Renal cortex interstitium (tissue), 11 donors: ENCODE measurements at regions not wholly inside any gene's neighbourhood (a gene's known extent, or its start where the extent isn't known, plus 50 kb on each side); places are given as distances from the start of the nearest gene placed in this dataset.
A peak's percentile ranks its signal among the peaks of the same experiment; 100 is the strongest.

ENCODE experiments used
- DNase-seq, 11 donors: peaks; one replicate each; pipeline ENCODE4 v3.0.0-alpha.2; 2013; ENCODE audit warnings: low read depth in 9 of 11, low spot score in 4 of 11; ENCODE audit errors: extremely low read depth in 1 of 11

- no peak for DNase-seq
These were observed 627.2 kb downstream of the ZIC1 start for GRCh38 chr3:148036331-148036876.

DNA sequence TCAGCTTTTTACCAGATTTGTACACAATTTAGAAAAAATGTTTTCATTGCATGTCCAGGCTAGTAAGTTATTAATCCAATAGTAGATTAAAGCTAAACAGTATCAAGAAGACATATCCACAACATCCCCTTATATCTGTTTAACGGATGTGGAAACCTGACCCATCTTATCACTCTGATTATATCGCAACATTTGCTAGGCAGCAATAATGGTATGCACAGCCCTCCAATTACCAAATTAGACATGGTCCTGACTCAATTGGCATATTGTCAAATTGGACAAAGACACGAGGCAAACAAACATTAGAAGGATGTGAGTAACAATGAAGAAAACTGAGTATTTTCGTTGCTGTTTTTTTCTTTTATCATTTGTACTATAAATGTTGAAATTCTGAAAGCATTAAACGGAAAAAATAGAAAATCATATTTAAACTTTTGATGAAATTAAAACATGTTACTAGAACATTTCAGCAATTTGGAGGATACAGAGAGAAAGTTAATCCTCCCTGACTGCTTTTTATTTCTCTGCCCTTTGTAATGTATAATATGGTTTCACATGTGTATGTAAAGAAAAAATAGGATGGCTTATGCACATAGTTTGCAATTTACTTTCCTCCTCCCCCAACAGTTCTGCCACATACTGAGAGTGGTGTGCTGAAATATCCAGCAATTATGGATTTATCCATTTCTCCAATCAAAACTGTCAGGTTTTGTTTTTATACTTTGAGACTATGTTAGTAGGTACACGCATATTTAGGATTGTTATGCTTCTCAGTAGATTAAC lies 633.7 kb downstream of the ZIC1 start:
- DNase-seq: no peak

GRCh38 chr3:148044151-148044550 lies 635.0 kb downstream of the ZIC1 start:
- peak in 2 of 11 donors; percentile 1 to 6 for DNase-seq

DNA sequence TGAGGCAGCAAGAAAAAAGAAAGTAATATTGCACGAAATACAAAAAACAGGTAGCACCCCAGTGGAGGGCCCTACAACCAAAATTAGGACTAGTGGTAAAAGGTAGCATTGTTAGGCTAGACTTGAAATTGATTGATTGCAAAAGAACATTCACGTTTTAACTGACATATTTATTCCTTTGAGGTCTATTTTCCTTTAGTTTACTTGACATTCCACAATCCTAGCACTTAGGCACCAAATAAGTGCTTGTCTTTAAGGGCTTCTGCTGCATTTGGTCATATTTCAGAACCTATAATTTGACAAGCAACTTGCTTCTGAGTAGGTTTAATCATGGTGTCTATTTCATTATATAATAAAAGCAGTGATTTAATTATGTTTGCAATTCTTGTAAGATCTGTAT lies 642.7 kb upstream of the AGTR1 start:
- no peak for DNase-seq

DNA sequence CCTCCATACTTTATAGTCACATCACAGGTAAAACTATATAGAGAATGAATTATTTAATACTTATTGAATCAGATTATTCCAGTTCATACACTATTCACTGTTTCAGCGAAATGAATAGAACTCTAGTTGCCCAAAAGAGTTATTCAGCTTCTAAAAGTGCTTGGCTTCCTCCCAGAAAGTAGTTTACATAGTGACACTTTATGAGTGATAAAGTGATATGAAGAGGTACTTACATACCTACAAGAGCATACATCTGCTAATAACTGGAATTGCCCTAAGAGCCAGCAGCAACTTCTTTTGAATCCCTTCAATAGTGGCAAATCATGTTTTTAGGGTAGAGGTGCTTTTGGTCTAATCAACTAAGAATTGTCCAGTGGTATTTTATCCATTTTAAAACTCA lies 635.1 kb upstream of the AGTR1 start:
- DNase-seq: no peak

GRCh38 chr3:148066802-148067201 lies 630.9 kb upstream of the AGTR1 start:
- DNase-seq: no peak

DNA sequence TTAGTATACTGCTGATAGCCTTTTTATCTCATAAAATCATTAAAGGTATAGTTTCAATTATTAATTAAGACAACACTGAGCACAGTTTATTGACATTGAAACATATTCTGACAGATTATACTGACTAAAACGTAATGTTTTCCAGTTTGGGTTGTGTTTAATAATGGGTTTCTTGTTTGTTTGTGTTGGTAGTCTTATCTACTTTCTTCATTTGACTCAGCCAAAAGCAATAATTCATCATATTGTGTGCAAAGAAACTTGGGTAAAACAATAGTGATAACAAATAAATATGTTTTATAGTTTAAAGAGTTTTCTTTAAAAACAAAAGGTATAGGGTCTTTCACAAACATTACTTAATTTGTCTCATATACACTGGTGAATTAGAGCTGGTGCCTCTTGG lies 629.2 kb upstream of the AGTR1 start:
- no peak for DNase-seq

- no peak for DNase-seq
These were observed 627.7 kb upstream of the AGTR1 start for GRCh38 chr3:148070041-148070440.

DNA sequence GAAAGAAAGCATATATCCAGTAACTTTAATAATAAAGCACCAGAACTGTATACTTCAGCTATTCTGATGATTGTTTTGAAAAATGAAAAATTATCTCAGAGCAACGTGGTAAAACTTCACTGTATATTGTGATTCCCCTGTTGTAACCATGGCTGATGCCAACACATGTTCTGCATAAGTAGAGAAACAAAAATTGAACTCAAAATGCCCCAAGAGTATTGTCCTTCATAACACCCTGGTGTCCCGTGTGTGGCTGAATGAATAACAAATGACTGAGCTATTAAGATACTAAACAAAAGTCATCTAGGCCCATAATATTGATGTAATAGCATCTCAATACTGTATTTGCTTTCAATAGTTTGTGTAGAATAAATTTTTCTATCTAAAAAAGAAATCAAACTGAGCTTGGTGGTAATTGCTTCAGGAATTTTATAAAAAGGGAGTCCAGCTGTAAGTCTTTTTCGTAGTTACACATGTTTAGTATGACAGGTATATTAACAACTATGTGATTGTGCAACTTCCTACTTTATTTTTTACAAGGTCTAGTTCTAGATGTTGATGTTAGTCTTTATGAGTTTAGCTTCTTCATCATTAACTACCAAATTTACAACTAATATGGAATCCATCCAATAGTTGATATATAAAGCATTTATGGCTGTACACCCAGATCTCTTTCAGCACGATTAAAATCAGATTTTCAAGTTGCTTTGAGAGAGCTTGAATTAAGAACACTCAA lies 623.8 kb upstream of the AGTR1 start:
- no peak for DNase-seq

DNA sequence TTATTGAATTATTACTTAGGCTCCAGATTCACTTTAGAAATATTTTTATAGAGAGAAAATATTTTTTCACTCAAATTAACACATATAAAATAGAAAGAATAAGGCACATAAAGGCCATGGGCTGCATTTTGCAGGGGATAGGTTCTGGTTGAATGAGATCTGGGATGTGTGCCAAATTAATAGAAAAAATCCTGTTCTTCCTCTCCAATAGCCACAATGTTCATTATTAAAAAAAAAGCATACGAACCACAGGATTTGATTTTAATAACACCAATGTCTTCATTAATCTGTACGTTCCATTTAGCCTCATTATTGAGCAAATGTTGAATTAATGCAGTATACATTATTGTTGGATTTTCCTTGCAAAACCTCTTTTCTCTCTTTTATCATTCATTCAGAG lies 622.8 kb upstream of the AGTR1 start:
- DNase-seq: peak in 2 of 11 donors; percentile 8 to 11

DNA sequence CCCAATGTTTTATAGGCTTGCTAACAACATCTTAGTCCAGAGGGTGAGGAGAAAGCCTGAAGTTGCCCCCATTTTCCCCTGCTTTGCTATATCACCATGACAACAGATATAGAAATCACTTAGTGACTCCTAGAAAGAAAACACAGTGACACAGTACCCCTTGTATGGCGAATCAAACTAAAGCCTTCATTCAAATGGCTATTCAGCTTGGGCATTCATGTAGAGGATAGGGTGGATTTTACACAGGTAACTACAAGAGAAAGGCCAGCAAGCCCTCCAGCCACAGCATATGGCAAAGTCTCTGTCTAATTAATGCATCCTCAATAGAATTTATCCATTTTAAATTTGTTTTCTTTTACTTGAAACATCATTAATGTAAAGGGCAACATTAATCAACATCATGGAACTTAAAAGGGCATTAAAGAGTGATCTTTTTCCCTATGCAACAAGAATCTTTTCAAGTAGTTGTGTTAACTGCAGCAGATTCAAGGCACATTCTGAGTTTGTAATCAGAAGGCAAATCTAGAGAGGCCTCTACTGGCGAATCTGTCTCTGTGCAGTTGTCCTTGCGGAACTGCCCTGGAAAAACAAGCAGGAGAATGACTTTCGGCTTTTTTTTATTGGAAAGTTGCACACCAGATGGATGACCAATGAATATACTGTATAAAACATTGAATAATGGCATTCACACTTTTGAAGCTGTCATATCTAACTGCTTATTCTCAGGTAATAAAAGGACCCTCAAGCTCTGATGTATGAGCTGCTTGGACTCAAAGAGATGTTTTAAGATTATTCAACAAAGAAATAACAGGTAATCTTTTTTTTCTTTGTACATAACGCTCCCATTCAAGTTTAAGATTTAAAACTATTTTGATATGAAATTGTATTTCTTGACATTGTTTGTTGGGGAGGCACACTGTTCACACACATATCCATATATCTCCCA lies 621.7 kb upstream of the AGTR1 start:
- peak in 3 of 11 donors; percentile 18 to 29 (median 27) for DNase-seq

DNA sequence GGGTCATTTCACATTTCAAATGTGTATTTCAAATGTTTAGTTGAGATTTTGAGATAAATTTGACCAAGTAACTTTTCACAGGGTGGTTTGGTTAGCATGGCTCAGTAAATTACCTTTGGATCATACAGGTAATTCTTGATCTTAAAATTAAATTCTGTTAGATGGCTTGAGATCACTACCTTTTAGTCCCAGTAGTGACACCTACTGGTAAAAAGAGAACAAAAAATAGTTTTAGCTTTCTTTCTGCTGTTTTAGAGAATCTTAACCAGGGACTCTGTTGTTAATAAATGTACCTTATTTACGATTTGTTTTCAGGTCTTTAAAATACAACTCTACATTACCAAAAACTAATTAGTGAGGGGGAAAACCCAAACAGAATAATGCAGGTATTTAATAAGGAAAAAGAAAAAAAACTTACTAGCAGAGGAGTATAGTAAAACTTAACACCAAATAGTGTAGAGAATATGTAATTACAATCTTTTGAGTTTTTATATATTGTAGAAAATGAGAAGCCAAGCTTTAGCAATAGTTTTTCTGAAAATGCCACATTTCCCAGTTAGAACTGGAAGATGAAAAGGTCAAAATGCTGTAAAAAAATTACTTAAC lies 620.3 kb upstream of the AGTR1 start:
- DNase-seq: peak in 1 of 11 donors; percentile 6

DNA sequence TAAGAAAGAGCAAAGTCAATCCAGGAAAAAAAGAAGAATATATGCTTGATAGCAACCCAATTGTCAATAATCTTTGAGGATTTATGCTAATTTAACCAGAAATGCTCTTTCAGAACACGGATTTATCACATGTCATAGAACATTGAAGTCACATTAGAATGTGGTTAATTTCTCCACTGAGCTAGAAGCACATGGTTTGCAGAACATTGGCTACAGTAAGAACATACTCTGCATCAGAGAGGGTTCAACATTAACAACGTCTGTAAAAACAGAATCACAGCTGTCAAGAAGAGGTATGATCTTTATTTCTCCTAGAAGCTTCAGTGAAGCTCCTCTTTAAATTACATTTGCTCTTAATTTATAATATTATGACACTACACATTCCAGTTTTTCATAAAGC lies 619.7 kb upstream of the AGTR1 start:
- DNase-seq: no peak

GRCh38 chr3:148078658-148079057 lies 619.0 kb upstream of the AGTR1 start:
- DNase-seq: no peak

GRCh38 chr3:148079370-148079769 lies 618.3 kb upstream of the AGTR1 start:
- DNase-seq: no peak

DNA sequence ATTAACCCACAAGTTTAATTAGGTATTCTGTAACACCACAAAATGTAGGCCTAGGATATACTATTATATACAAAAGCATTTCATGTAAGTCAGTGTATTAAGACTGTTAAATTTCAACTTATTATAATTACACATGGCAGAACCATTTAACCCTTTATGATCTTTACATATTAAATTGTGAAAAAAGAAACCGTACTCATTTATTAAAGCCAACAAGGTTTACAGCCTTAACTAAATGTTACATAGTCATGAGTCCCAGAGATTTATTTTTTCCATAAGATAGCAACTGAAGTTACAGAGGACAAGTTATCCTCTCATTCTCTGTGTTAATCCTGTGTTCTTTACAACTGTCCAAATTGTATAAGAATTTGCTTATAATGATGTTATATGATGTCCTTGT lies 615.8 kb upstream of the AGTR1 start:
- no peak for DNase-seq

- no peak for DNase-seq
These were observed 615.0 kb upstream of the AGTR1 start for GRCh38 chr3:148082506-148083280.

DNA sequence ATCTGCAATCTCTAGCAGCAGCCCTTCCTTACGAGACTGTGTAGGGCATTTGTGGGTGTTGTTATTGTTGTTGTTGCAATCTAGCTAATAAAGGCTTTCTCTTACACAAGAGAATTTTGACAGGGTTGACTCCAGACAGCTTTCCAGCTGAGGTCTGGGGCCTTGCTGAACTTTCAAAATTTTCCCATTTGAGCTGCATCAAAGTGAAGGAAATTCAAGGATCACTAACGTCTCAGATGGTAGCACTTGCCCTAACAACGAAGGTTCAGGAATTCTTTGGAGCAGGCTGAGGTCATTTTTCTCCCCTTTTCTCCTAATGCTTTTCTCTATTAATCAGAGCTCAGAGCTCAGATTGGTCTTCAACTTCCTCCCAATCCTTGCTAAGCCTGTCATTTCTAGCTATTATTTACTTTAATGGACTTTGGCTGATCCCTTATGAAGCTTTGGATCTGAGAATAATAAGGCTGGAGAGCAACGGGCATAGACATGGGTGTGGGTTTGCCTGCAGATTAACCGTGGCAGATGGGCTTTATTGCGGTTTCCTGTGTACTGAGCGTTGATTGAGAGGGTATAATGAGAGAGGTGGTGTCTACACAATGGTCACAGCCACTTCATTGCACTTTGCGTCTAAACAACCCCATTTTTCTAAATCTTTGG lies 614.0 kb upstream of the AGTR1 start:
- no peak for DNase-seq
